GM21723 (cell line): ENCODE measurements at regions not wholly inside any gene's neighbourhood (a gene's known extent, or its start where the extent isn't known, plus 50 kb on each side); places are given as distances from the start of the nearest gene placed in this dataset.

Source experiments
- ATAC-seq: cut with Tn5 transposase; IDR thresholded peaks from one replicate; pipeline ENCODE4 v1.9.1; 2021; ENCODE audit warnings: mild to moderate bottlenecking, moderate library complexity; ENCODE audit not compliant: unreplicated experiment

GRCh38 chr3:28726840-28727239, 378.2 kb upstream of the AZI2 start:
- ATAC-seq, result peak; percentile 86

- no peak for ATAC-seq
Observed at GRCh38 chr3:28727307-28727706, 378.7 kb upstream of the AZI2 start.

GRCh38 chr3:28738425-28738824, 389.8 kb upstream of the AZI2 start:
- ATAC-seq, result no peak

GRCh38 chr3:28739647-28740046, 391.0 kb upstream of the AZI2 start:
- ATAC-seq, result no peak

- no peak for ATAC-seq
Observed at GRCh38 chr3:28743271-28743670, 394.6 kb upstream of the AZI2 start.

- ATAC-seq, result no peak
Observed at GRCh38 chr3:28743831-28744230, 395.2 kb upstream of the AZI2 start.

GRCh38 chr3:28745436-28745835, 396.8 kb upstream of the AZI2 start:
- no peak for ATAC-seq

GRCh38 chr3:28745916-28746617, 397.4 kb upstream of the AZI2 start:
- no peak for ATAC-seq

- no peak for ATAC-seq
Observed at GRCh38 chr3:28746990-28747389, 398.4 kb upstream of the AZI2 start.

GRCh38 chr3:28751864-28752263, 403.2 kb upstream of the AZI2 start:
- no peak for ATAC-seq

GRCh38 chr3:28752290-28752689, 403.7 kb upstream of the AZI2 start:
- ATAC-seq, result no peak

GRCh38 chr3:28756056-28756455, 407.4 kb upstream of the AZI2 start:
- ATAC-seq, result no peak

GRCh38 chr3:28758115-28758514, 409.5 kb upstream of the AZI2 start:
- ATAC-seq, result no peak

- ATAC-seq, result no peak
Observed at GRCh38 chr3:28761375-28761774, 412.8 kb upstream of the AZI2 start.

- no peak for ATAC-seq
Observed at GRCh38 chr3:28765194-28765593, 416.6 kb upstream of the AZI2 start.

- no peak for ATAC-seq
Observed at GRCh38 chr3:28768439-28768838, 419.8 kb upstream of the AZI2 start.

- no peak for ATAC-seq
Observed at GRCh38 chr3:28777806-28778475, 429.3 kb upstream of the AZI2 start.

GRCh38 chr3:28780480-28780879, 431.9 kb upstream of the AZI2 start:
- no peak for ATAC-seq

- no peak for ATAC-seq
Observed at GRCh38 chr3:28781053-28781452, 432.4 kb upstream of the AZI2 start.

- no peak for ATAC-seq
Observed at GRCh38 chr3:28786446-28786845, 437.8 kb upstream of the AZI2 start.

GRCh38 chr3:28788571-28788970, 439.9 kb upstream of the AZI2 start:
- no peak for ATAC-seq

GRCh38 chr3:28791713-28792255, 443.2 kb upstream of the AZI2 start:
- no peak for ATAC-seq
